ENCODE measurements at regions not wholly inside any gene's neighbourhood (a gene's known extent, or its start where the extent isn't known, plus 50 kb on each side); places are given as distances from the start of the nearest gene placed in this dataset.

DNA sequence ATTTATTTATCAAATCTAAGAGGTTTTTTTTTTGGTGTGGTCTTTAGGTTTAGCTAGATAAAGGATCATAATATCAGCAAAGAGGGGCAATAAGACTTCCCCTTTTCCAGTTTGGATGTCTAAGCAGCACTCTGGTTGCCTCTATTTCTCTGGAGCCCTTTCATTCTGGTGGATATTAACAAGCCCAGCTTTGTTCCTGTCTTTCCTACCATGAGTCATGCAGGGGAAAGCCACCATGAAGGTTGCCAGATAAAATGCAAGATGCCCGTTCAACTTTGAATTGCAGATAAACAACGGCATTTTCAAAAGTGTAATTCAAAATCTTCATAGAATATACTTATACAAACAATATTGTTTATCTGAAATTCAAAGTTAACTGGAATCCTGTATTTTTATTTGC, 143.6 kb downstream of the ADAMTS15 start:
- dilution Hi-C loops (cut with MboI; ENCODE audit: extremely low pct_ligation_motif_present, low sequenced_read_pairs) = no loop called here
- Histone ChIP-seq H4K20me1 (ENCODE audit: control insufficient read depth, extremely low read depth, insufficient read depth, low read length) (no peaks in the 10 kb centered on the region), H3K27ac (ENCODE audit: control insufficient read depth, insufficient read depth, low read length) (no peak overlapping the region), H3K27me3 (ENCODE audit: control insufficient read depth, extremely low read depth, insufficient read depth, low read length) (no peaks in the 10 kb centered on the region), H3K4me3 (ENCODE audit: control insufficient read depth in 2 of 3, extremely low read depth in 1 of 3, insufficient read depth in 2 of 3, low read depth in 1 of 3, low read length in 3 of 3) (no peak overlapping the region), H3K9me3 (ENCODE audit: control insufficient read depth, low read depth, low read length) (peaks cover 3% of the 10 kb centered on the region), H2AFZ (ENCODE audit: control insufficient read depth, low read length) (no peak overlapping the region), H3K4me2 (ENCODE audit: control insufficient read depth, extremely low read depth, insufficient read depth, low read depth, low read length) (peak overlapping the region; percentile 17), H3K79me2 (ENCODE audit: control insufficient read depth, insufficient read depth, low read length) (no peaks in the 10 kb centered on the region), H3K4me1 (ENCODE audit: control insufficient read depth, extremely low read depth, insufficient read depth, low read length) (peaks cover 10% of the 10 kb centered on the region), H3K36me3 (ENCODE audit: control insufficient read depth in 2 of 2, extremely low read depth in 1 of 2, insufficient read depth in 2 of 2, low read length in 2 of 2) (no peaks in the 10 kb centered on the region), H3K9me1 (ENCODE audit: control insufficient read depth, extremely low read depth, insufficient read depth, low read length) (no peaks in the 10 kb centered on the region), H3K9ac (ENCODE audit: control insufficient read depth, extremely low read depth, insufficient read depth, low read length) (no peak overlapping the region)
- FAIRE-seq (peak; percentile 94), DNase-seq (ENCODE audit: low read depth, low spot score) (no peak)
- TF ChIP-seq EZH2 (IDR thresholded peaks at IDR 0.05; ENCODE audit: low read length) = no peak
- TF ChIP-seq, protein P1, sequence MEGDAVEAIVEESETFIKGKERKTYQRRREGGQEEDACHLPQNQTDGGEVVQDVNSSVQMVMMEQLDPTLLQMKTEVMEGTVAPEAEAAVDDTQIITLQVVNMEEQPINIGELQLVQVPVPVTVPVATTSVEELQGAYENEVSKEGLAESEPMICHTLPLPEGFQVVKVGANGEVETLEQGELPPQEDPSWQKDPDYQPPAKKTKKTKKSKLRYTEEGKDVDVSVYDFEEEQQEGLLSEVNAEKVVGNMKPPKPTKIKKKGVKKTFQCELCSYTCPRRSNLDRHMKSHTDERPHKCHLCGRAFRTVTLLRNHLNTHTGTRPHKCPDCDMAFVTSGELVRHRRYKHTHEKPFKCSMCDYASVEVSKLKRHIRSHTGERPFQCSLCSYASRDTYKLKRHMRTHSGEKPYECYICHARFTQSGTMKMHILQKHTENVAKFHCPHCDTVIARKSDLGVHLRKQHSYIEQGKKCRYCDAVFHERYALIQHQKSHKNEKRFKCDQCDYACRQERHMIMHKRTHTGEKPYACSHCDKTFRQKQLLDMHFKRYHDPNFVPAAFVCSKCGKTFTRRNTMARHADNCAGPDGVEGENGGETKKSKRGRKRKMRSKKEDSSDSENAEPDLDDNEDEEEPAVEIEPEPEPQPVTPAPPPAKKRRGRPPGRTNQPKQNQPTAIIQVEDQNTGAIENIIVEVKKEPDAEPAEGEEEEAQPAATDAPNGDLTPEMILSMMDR (optimal IDR thresholded peaks at IDR 0.05 in 1 of 3, IDR thresholded peaks at IDR 0.05 in 1 of 3, conservative IDR thresholded peaks at IDR 0.05 in 1 of 3; ENCODE audit: extremely low read depth in 1 of 3, insufficient read depth in 2 of 3, low read length in 3 of 3) = no peak

GRCh38 chr11:130593064-130593463, 144.6 kb downstream of the ADAMTS15 start:
- Histone ChIP-seq H2AFZ (ENCODE audit: control insufficient read depth, low read length) (no peak overlapping the region), H3K4me1 (ENCODE audit: control insufficient read depth, extremely low read depth, insufficient read depth, low read length) (peaks cover 10% of the 10 kb centered on the region), H4K20me1 (ENCODE audit: control insufficient read depth, extremely low read depth, insufficient read depth, low read length) (no peaks in the 10 kb centered on the region), H3K4me2 (ENCODE audit: control insufficient read depth, extremely low read depth, insufficient read depth, low read depth, low read length) (no peak overlapping the region), H3K27ac (ENCODE audit: control insufficient read depth, insufficient read depth, low read length) (no peak overlapping the region), H3K79me2 (ENCODE audit: control insufficient read depth, insufficient read depth, low read length) (no peaks in the 10 kb centered on the region), H3K9ac (ENCODE audit: control insufficient read depth, extremely low read depth, insufficient read depth, low read length) (no peak overlapping the region), H3K27me3 (ENCODE audit: control insufficient read depth, extremely low read depth, insufficient read depth, low read length) (no peaks in the 10 kb centered on the region), H3K4me3 (ENCODE audit: control insufficient read depth in 2 of 3, extremely low read depth in 1 of 3, insufficient read depth in 2 of 3, low read depth in 1 of 3, low read length in 3 of 3) (no peak overlapping the region), H3K9me3 (ENCODE audit: control insufficient read depth, low read depth, low read length) (no peaks in the 10 kb centered on the region), H3K36me3 (ENCODE audit: control insufficient read depth in 2 of 2, extremely low read depth in 1 of 2, insufficient read depth in 2 of 2, low read length in 2 of 2) (no peaks in the 10 kb centered on the region), H3K9me1 (ENCODE audit: control insufficient read depth, extremely low read depth, insufficient read depth, low read length) (no peaks in the 10 kb centered on the region)
- TF ChIP-seq EZH2 (IDR thresholded peaks at IDR 0.05; ENCODE audit: low read length) = no peak
- TF ChIP-seq, protein P1 (optimal IDR thresholded peaks at IDR 0.05 in 1 of 3, IDR thresholded peaks at IDR 0.05 in 1 of 3, conservative IDR thresholded peaks at IDR 0.05 in 1 of 3; ENCODE audit: extremely low read depth in 1 of 3, insufficient read depth in 2 of 3, low read length in 3 of 3) = no peak
- FAIRE-seq (no peak), DNase-seq (ENCODE audit: low read depth, low spot score) (no peak)
- dilution Hi-C loops (cut with MboI; ENCODE audit: extremely low pct_ligation_motif_present, low sequenced_read_pairs) = no loop called here
